ENCODE measurements at regions not wholly inside any gene's neighbourhood (a gene's known extent, or its start where the extent isn't known, plus 50 kb on each side); places are given as distances from the start of the nearest gene placed in this dataset.
A peak's percentile ranks its signal among the peaks of the same experiment; 100 is the strongest.

DNA sequence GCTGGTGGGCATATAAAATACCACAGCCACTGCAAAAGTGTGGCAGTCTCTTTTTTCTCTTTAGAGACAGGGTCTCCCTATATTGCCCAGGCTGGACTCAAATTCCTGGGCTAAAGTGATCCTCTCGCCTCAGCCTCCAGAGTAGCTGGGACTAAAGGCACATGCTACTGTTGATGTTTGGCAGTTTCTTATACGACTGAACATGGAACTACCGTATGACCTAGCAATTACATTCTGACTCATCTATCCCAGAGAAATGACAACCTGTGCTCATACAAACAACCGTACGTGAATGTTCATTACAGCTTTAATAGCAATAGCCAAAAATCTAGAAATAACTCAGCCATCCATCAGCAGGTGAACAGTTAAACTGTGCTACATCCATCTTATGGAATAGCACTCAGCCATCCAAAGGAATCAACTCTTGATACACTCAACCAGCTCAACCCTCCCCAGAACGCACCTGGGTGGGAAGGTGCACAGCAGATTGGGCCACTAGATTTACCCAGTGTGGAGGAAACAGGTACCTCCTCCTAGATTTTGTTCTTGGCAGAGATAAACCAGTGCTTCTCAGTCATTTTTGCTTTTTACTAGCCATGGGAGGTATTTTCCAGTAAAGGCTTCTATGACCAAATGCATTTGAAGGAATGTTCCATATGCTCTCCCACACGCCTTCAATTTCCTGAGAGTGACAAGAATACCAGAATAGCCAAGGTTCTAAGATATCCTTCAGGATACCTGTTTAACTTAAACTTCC is 130.5 kb downstream of the MED15 start:
- H3K36me3 ChIP-seq, result no peaks in the 10 kb centered on the region
- TF ChIP-seq EP300 (IDR thresholded peaks at IDR 0.05), result no peak
- no peak for TF ChIP-seq POLR2AphosphoS5 (IDR thresholded peaks at IDR 0.05)
- no peak for TF ChIP-seq POLR2A (IDR thresholded peaks at IDR 0.05)
- TF ChIP-seq, protein P1, sequence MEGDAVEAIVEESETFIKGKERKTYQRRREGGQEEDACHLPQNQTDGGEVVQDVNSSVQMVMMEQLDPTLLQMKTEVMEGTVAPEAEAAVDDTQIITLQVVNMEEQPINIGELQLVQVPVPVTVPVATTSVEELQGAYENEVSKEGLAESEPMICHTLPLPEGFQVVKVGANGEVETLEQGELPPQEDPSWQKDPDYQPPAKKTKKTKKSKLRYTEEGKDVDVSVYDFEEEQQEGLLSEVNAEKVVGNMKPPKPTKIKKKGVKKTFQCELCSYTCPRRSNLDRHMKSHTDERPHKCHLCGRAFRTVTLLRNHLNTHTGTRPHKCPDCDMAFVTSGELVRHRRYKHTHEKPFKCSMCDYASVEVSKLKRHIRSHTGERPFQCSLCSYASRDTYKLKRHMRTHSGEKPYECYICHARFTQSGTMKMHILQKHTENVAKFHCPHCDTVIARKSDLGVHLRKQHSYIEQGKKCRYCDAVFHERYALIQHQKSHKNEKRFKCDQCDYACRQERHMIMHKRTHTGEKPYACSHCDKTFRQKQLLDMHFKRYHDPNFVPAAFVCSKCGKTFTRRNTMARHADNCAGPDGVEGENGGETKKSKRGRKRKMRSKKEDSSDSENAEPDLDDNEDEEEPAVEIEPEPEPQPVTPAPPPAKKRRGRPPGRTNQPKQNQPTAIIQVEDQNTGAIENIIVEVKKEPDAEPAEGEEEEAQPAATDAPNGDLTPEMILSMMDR (IDR thresholded peaks at IDR 0.05), result no peak
- DNase-seq, result no peak
- WGBS, 5 donors, result 49 to 62% (median 61%) methylated on average over 7 of the region's 7 CpGs
- no peak overlapping the region for H3K4me3 ChIP-seq
- intact Hi-C loops (cut with DNase I; ENCODE audit: low total_unique reads), result no loop called here
- peaks cover 6 to 26% (median 15%) of the 10 kb centered on the region in 4 donors for H3K4me1 ChIP-seq
- H3K27me3 ChIP-seq, result peaks cover 0 to 44% (median 5%) of the 10 kb centered on the region in 3 donors
- H3K9me3 ChIP-seq, result no peaks in the 10 kb centered on the region
- H3K27ac ChIP-seq, result no peak overlapping the region

DNA sequence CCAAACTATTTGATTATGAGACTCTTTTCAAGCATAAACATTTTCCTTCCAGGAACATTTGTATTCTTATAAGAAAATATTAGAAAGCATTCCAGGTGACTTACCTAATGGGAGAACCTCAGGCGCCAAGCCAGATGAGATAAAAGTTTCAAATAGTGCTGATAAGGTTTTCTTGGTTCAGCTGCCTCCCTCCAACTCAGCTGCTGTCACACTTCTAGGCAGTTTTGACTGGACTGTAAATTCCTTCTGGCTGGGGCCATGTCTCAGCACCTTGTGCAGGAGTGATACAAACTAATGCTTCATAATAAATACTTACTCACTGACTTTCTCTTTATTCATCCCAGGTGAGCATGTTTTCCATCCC is 131.1 kb downstream of the MED15 start:
- intact Hi-C loops (cut with DNase I; ENCODE audit: low total_unique reads), result no loop called here
- Histone ChIP-seq H3K27me3 (peaks cover 0 to 44% (median 5%) of the 10 kb centered on the region in 3 donors), H3K36me3 (no peaks in the 10 kb centered on the region), H3K27ac (no peak overlapping the region), H3K9me3 (no peaks in the 10 kb centered on the region), H3K4me1 (peaks cover 6 to 26% (median 15%) of the 10 kb centered on the region in 4 donors), H3K4me3 (no peak overlapping the region)
- peak; percentile 54 to 70 for DNase-seq
- 13 to 40% (median 22%) methylated on average over 1 of the region's 1 CpG for WGBS, 5 donors
- TF ChIP-seq EP300 (IDR thresholded peaks at IDR 0.05) (no peak), POLR2A (IDR thresholded peaks at IDR 0.05) (no peak), POLR2AphosphoS5 (IDR thresholded peaks at IDR 0.05) (no peak)
- TF ChIP-seq, protein P1 (IDR thresholded peaks at IDR 0.05), result no peak

- Histone ChIP-seq H3K4me3 (no peak overlapping the region), H3K27me3 (peaks cover 0 to 39% (median 5%) of the 10 kb centered on the region in 3 donors), H3K36me3 (no peaks in the 10 kb centered on the region), H3K4me1 (peaks cover 6 to 26% (median 15%) of the 10 kb centered on the region in 4 donors), H3K9me3 (no peaks in the 10 kb centered on the region), H3K27ac (no peak overlapping the region)
- DNase-seq, result no peak
- 72 to 81% (median 80%) methylated on average over 4 of the region's 4 CpGs for WGBS, 5 donors
- intact Hi-C loops (cut with DNase I; ENCODE audit: low total_unique reads), result no loop called here
- no peak for TF ChIP-seq POLR2AphosphoS5 (IDR thresholded peaks at IDR 0.05)
- TF ChIP-seq POLR2A (IDR thresholded peaks at IDR 0.05), result no peak
- TF ChIP-seq EP300 (IDR thresholded peaks at IDR 0.05), result no peak
- TF ChIP-seq, protein P1 (IDR thresholded peaks at IDR 0.05), result no peak
These were observed 131.9 kb downstream of the MED15 start for GRCh38 chr22:20639343-20639742.

DNA sequence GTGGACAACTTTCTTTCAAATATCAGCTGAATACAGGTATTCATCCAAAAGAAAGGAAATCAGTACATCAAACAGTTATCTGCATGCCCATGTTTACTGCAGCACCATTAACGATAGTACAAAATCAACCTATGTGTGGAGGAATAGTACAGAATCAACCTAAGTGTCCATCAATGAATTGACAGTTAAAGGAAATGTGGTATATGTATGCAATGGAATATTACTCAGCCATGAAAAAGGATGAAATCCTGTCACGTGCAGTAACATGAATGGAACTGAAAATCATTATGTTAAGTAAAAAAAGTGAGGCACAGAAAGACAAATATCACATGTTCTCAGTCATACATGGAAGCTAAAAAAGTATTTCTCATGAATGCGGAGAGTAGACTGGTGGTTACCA is 132.3 kb downstream of the MED15 start:
- Histone ChIP-seq H3K4me1 (peaks cover 6 to 26% (median 15%) of the 10 kb centered on the region in 4 donors), H3K4me3 (no peak overlapping the region), H3K27ac (no peak overlapping the region), H3K36me3 (no peaks in the 10 kb centered on the region), H3K9me3 (no peaks in the 10 kb centered on the region), H3K27me3 (peaks cover 0 to 35% (median 5%) of the 10 kb centered on the region in 3 donors)
- no peak for TF ChIP-seq EP300 (IDR thresholded peaks at IDR 0.05)
- intact Hi-C loops (cut with DNase I; ENCODE audit: low total_unique reads), result no loop called here
- WGBS, 5 donors, result 87 to 93% (median 92%) methylated on average over 3 of the region's 3 CpGs
- no peak for DNase-seq
